NB4 (cell line): ENCODE measurements at regions not wholly inside any gene's neighbourhood (a gene's known extent, or its start where the extent isn't known, plus 50 kb on each side); places are given as distances from the start of the nearest gene placed in this dataset.

Experiments used
- DNase-seq: peaks from one replicate; pipeline ENCODE4 v3.0.0; 2010; ENCODE audit warnings: low read depth
- H3K4me3 ChIP-seq: one replicate; pipeline ENCODE4 v1.5.1; 2011; ENCODE audit warnings: mild to moderate bottlenecking, low read depth, low read length, moderate library complexity
- CTCF ChIP-seq: IDR thresholded peaks from one replicate; pipeline ENCODE4 v1.5.1; 2012; ENCODE audit warnings: low read depth, low read length
- MAX ChIP-seq: IDR thresholded peaks from 2 replicates; pipeline ENCODE4 v1.6.1; 2011; ENCODE audit warnings: low read depth, low read length
- MYC ChIP-seq: IDR thresholded peaks from 2 replicates; pipeline ENCODE4 v1.6.1; 2011; ENCODE audit warnings: low read depth, low read length
- POLR2A ChIP-seq: IDR thresholded peaks from 2 replicates; pipeline ENCODE4 v1.6.1; 2011; ENCODE audit warnings: mild to moderate bottlenecking; ENCODE audit not compliant: insufficient read length; ENCODE audit errors: extremely low read depth

- no peak for TF ChIP-seq POLR2A
- TF ChIP-seq MYC = no peak
- TF ChIP-seq CTCF = no peak
- TF ChIP-seq MAX = no peak
- DNase-seq = no peak
- H3K4me3 ChIP-seq = no peak overlapping the region
These were observed 148.0 kb upstream of the GRIA1 start for GRCh38 chr5:153342487-153342886.

GRCh38 chr5:153347611-153348010, 142.9 kb upstream of the GRIA1 start:
- H3K4me3 ChIP-seq = no peak overlapping the region
- TF ChIP-seq MYC = no peak
- no peak for TF ChIP-seq CTCF
- no peak for TF ChIP-seq POLR2A
- TF ChIP-seq MAX = no peak
- DNase-seq = no peak

- TF ChIP-seq CTCF = no peak
- no peak for TF ChIP-seq POLR2A
- no peak for TF ChIP-seq MAX
- TF ChIP-seq MYC = no peak
- no peak for DNase-seq
- H3K4me3 ChIP-seq = no peak overlapping the region
These were observed 140.1 kb upstream of the GRIA1 start for GRCh38 chr5:153350175-153350883.

- TF ChIP-seq CTCF (no peak), MAX (no peak), MYC (no peak), POLR2A (no peak)
- DNase-seq = no peak
These were observed 137.7 kb upstream of the GRIA1 start for GRCh38 chr5:153352685-153353219.

GRCh38 chr5:153357493-153358112, 132.9 kb upstream of the GRIA1 start:
- no peak overlapping the region for H3K4me3 ChIP-seq
- no peak for DNase-seq
- TF ChIP-seq CTCF = no peak
- no peak for TF ChIP-seq MYC
- TF ChIP-seq MAX = no peak

More at GRCh38 chr5:153352685-153353219, 137.7 kb upstream of the GRIA1 start:
- H3K4me3 ChIP-seq = no peak overlapping the region
